ENCODE measurements at regions not wholly inside any gene's neighbourhood (a gene's known extent, or its start where the extent isn't known, plus 50 kb on each side); places are given as distances from the start of the nearest gene placed in this dataset.
"Not testable (repeated sequence)": the region's sequence is repeated elsewhere in the genome, so short reads cannot be mapped to it uniquely, and the experiment has no call there.

DNA sequence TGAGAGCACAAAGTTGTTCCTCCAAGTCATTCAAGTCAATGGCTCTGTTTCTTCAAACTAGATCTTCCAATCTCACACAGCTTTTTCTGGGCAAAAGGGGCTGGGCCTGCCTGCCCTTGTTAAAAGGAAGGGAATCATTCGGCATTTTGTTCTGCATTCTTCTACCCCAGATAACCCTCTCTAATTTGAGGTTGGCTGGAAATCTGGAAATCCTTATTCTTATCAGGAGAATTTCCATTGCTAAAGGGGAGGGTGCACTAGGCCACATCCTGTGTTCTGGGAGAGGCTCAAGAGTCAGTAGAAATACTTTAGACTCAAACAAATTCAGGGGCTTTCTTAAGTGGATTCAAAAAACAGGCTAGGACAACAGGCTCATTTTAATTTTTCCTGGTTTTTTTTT is 384.7 kb upstream of the ZNF462 start:
- DNase-seq (ENCODE audit: low read depth in 4 of 4, low spot score in 3 of 4): no peak

DNA sequence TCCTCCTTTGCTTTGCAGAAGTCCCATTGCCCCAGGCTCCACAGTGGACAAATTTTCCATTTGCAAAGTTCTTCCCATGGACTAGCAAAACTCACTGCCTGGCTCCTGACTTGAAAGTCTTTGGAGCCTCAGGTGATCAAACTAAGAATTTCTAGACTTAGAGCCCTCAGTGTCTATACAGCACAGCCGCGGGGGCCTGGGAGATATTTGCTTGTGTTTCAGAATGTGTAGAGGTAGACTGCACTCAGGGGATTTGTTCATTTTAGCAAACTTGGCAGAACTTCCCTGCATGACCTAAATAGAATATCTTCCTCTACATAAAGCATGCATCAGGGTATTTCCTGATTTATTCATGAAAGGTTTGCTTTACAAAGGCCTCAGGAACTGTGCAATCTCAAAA is 384.2 kb upstream of the ZNF462 start:
- DNase-seq (ENCODE audit: low read depth in 4 of 4, low spot score in 3 of 4): no peak

DNA sequence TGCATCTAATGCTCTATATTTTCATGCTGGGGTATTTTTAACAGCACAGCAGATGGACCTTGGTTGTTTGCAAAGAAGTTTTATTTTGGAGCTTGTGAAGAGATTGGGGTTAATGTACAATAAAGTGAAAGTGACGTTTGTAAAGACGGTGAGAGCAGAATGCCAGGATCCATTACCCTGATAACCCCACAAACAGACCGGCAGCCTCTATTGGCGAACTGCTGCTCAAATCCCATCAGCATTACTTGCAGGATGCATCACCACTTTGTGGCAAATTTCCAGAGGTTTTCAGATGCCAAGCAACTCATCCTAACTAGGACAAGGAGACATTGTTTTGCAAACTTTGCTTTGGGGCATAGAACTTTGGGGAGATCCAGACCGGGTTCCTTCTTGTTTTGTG is 383.3 kb upstream of the ZNF462 start:
- DNase-seq (ENCODE audit: low read depth in 4 of 4, low spot score in 3 of 4): no peak

GRCh38 chr9:106481013-106481609 is 381.9 kb upstream of the ZNF462 start:
- no peak for DNase-seq (ENCODE audit: low read depth in 4 of 4, low spot score in 3 of 4)

DNA sequence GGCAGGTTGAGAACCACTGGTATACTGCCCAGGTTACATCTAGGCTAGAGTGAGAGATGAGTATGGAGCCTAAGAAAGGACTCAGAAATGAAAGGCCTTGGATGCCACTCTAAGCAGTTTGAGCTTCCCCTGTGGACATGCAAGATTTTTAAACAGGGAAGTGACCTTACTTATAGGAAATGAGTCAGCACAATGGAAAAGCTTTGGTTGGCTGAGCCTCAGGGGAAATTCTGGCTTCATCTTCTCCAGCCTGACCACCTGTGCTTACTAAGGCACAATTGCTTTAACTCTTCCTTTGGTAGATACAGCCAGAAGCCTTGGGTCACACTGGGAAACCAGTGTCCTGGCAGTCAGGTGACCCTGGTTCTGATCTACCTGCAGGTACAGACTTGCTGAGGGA is 380.2 kb upstream of the ZNF462 start:
- no peak for DNase-seq (ENCODE audit: low read depth in 4 of 4, low spot score in 3 of 4)

GRCh38 chr9:106486685-106487084 is 376.3 kb upstream of the ZNF462 start:
- no peak for DNase-seq (ENCODE audit: low read depth in 4 of 4, low spot score in 3 of 4)

GRCh38 chr9:106487266-106487665 is 375.7 kb upstream of the ZNF462 start:
- no peak for DNase-seq (ENCODE audit: low read depth in 4 of 4, low spot score in 3 of 4)

GRCh38 chr9:106492126-106492525 is 370.8 kb upstream of the ZNF462 start:
- DNase-seq (ENCODE audit: low read depth in 4 of 4, low spot score in 3 of 4): not testable (repeated sequence)

- no peak for DNase-seq (ENCODE audit: low read depth in 4 of 4, low spot score in 3 of 4)
These were observed 362.8 kb upstream of the ZNF462 start for GRCh38 chr9:106500171-106500570.

DNA sequence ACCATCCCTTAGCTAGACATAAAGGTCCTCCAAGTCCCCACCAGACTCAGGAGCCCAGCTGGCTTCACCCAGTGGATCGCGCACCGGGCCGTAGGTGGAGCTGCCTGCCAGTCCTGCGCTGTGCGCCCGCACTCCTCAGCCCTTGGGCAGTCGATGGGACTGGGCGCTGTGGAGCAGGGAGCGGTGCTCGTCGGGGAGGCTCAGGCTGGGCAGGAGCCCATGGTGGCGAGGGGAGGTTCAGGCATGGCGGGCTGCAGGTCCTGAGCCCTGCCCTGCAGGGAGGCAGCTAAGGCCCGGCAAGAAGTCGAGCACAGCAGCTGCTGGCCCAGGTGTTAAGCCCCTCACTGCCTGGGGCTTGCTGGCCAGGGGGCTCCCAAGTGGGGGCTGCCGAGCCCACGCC is 361.8 kb upstream of the ZNF462 start:
- not testable (repeated sequence) for DNase-seq (ENCODE audit: low read depth in 4 of 4, low spot score in 3 of 4)

GRCh38 chr9:106502930-106503329 is 360.0 kb upstream of the ZNF462 start:
- no peak for DNase-seq (ENCODE audit: low read depth in 4 of 4, low spot score in 3 of 4)

- DNase-seq (ENCODE audit: low read depth in 4 of 4, low spot score in 3 of 4): no peak
These were observed 359.2 kb upstream of the ZNF462 start for GRCh38 chr9:106503759-106504158.

DNA sequence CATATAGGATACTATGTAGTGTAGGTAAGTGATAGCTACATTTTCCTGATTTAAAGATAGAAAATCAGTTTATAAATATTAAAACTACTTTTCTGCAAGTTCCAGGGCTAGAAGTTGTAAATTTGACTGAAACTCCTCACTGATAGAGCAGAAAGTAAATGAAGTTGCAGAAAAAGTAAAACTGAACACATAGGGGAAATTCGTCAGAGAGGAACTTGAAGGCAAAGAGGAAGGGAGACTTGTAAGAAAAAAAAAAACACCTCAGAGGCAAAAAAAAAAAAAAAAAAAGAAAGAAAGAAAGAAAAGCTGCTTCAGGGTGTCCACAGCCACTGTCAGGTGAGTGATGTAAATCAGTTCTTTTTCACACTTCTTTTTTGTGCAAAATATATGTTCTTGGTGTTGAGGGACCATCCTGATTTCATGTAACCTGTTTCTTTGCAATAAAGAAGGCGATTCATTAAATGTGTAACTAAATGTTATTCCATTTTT is 336.2 kb upstream of the ZNF462 start:
- DNase-seq (ENCODE audit: low read depth in 4 of 4, low spot score in 3 of 4): no peak

DNA sequence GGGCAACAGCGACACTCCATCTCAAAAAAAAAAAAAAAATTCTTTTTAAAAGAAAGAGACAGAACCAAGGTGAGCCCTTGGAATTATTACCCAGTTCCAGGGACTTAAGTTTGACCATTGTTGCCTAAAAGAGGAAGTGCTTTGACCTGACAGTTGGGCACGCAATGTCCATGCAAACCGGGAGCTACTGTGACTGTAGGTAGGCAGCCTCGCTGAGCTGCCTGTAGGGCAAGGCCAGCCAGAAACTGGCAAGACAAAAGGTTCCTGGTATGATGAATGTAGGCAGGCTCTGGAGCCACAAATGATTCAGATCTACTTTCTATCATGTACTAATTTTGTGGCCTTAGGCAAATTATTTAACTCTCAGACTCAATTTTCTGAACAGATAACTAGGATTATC is 334.8 kb upstream of the ZNF462 start:
- no peak for DNase-seq (ENCODE audit: low read depth in 4 of 4, low spot score in 3 of 4)

DNA sequence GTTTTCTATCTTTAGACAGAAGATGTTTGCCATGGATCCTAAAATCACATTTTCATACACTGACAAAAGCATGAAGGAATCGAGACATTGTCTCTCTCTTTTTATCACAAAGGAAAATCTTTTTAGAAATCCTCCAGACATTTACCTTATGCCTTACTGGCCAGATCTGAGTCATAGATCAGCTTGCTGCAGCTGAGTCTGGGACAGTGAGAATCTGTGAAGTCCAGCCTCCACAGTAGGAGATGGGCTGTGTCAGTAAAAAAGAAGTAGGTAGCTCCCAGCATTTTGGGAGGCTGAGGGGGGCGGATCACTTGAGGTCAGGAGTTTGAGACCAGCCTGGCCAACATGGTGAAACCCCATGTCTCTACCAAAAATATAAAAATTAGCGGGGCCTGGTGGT is 333.4 kb upstream of the ZNF462 start:
- DNase-seq (ENCODE audit: low read depth in 4 of 4, low spot score in 3 of 4): no peak

DNA sequence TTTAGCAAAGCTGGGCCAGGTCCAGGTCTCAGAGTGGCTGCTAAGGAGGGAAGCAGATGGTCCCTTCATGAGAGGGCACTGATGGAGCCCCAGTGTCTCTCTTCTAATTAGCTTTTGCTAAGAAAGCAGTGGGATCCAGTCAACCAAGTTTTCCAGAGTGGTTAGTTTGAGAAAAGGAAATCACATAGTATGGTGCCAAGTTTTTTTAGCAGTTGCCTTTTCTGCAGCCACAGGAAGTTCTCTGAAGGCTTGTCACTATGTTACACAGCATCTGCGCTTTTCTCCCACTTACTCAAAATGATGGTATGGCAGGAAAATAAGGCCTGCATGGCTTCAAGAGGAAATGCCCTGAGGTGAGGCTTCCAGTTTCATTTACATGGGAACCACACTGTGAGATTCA is 331.5 kb upstream of the ZNF462 start:
- DNase-seq (ENCODE audit: low read depth in 4 of 4, low spot score in 3 of 4): no peak

DNA sequence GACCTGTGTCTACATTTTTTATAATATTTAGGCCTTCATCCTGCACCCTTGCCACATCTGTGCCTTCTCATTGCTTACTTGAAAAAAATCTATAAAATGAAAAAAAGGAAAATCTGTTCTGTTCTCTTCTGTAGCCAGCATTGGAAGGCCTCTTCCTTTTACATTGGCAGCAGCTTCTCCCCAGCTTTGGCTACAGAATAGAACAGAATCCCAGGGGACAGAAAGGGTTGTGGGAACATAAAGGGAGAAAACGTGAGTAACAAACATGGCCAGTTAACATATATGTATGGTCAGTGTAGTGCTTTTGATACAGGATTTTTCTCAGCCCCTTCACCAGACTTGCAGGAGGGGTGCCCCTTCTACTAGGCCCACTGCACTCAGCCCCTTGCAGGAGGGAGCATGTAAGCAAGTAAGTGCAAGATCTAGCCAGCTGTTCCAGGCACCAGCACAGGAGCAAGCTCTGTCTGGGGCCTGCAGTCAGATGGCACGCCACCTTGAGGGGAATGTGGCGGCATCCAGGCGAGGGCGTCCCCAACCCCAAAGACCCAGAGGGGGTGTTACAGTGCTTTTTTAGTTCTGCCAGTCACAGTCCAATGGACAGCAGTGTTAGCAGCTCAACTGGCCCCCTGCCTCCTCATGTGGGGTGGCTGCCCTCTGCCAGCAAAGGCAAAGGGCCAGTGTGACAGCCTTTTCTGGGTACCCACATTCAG is 330.5 kb upstream of the ZNF462 start:
- no peak for DNase-seq (ENCODE audit: low read depth in 4 of 4, low spot score in 3 of 4)

DNA sequence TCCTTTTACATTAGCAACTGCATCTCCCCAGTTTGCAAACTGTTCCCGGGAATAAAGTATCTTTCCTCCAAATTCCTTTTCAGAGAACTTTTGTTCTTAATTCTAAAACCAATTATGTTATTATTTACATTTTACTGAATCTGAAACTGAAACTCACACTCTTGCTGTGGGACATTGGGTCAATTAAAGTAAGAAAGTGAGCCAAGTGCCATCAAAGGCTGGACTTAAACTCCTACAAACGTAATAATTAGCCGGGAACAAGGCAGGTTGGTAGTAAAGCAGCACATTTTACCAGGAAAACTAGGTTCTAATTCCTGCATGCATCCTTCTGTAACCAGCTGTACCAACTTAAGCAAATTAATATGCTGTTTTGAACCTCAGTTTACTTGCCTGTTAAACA is 328.2 kb upstream of the ZNF462 start:
- no peak for DNase-seq (ENCODE audit: low read depth in 4 of 4, low spot score in 3 of 4)

DNA sequence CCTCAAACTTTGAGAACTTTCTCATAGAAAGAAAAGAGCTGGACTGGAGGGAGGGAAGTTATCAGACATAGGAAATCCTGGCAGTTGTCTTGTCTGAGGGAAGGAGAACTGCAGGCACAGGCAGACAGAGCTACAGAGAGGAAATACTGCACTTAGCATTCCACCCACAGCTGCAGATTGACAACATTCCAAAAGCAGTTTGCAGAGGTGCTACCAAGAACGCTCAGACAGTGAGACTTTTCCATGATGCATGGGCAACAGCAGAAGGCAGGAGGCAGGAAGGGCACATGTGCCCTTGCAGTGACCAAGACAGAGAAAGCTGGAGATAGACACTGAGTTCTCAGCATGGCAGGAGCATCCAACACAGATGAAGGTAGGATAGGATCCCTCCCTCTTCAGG is 327.5 kb upstream of the ZNF462 start:
- no peak for DNase-seq (ENCODE audit: low read depth in 4 of 4, low spot score in 3 of 4)

DNA sequence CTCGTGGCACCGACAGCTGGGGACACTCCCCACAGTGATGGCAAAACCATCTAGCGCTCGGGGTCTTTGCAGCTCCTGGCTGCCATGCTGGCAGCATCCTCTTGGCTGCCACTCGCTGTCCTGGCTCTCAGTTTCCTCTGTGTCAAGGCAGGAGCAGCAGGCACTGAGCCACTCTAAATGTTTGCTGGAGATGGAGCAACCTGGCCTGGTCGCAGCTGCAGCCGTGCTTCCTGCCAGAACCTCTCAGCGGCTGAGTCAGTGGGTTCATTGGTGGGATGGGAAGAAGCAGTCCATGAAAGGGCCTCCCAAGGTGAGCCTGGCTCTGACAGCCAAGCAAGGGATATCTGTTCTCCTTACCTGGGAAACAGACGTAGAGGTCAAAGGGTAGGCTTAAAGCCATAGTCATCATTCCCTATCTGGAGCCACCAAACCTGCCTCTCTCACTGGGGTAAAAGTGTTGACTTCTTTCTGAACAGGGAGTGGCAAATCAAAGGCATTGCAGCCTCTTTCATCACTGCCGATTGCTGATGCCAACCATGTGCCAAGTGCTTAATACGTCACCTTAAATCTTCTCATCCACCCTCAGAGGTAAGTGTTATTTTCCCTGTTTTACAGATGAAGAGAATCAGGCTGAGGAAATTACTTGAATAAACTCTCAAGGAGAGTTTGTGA is 304.8 kb upstream of the ZNF462 start:
- no peak for DNase-seq (ENCODE audit: low read depth in 4 of 4, low spot score in 3 of 4)

DNA sequence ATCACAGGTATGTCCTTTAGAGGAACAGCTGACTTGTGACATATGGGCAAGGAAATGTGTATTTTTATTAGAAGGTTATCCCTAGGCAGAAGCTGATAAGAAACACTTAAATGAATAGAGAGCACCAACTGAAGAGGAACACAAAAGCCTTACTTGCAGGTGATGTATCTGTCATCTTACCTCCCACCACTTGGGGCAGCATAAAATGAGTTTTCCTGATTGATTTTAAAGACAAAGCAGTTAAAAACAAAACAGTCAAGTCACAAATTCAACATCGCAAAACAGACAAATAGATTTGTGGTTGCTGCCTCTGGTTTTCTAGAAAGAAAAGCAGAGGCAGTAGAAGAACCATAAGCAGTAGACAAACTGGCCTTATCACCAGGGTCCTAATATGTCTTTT is 302.4 kb upstream of the ZNF462 start:
- no peak for DNase-seq (ENCODE audit: low read depth in 4 of 4, low spot score in 3 of 4)

DNA sequence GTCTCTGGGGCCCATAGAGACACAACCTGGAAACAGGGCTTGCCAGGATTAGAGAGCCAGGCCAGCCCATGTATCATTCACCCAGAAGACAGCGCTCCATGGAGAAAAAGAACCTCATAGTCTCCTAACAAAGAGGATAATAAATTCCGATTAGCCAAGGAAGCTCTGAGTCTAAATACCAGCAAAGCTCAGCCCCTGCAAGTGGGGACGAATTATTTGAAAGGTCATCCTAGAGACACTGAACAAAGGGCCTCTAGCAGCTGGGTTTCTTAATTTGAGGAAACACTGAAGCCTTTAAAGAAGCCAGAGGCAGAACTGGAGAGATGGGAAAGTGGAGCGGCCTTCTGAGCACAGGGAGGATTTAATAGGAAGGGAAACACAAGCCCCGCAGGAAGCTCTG is 287.1 kb upstream of the ZNF462 start:
- peak in 3 of 4 donors; percentile 7 to 15 (median 9) for DNase-seq (ENCODE audit: low read depth in 4 of 4, low spot score in 3 of 4)
